ENCODE measurements at regions not wholly inside any gene's neighbourhood (a gene's known extent, or its start where the extent isn't known, plus 50 kb on each side); places are given as distances from the start of the nearest gene placed in this dataset.

DNA sequence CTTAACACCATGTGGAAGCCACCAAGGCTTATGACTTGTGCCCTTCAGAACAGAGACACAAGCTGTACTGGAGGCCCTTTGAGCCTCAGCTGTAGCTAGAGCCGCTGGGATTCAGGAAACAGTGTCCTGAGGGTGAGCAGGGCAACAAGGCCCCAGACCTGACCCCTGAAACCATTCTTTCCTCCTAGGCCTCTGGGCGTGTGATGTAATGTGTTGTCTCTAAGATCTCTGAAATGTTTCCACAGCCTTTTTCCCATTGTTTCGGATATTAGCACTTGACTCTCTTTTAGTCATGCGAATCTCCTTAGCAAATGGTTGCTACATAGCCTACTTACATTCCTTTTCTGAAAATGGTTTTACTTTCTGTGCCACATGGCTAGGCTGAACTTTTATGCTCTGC is 114.9 kb downstream of the CD8B2 start:
- no peak for TF ChIP-seq CTCF (IDR thresholded peaks at IDR 0.05; ENCODE audit: control extremely low read depth, extremely low read depth, low read depth, missing control alignments)
- ChIA-PET CTCF (interaction anchor here (1.3 to 1.4 kb wide), 2 partner anchors 9 to 19 kb away, joined by 4 read pairs; no protein-coding TSS in a partner anchor), POLR2A (no interaction called here)
- no peak for DNase-seq (ENCODE audit: extremely low spot score)

- ChIA-PET POLR2A (no interaction called here), CTCF (no interaction called here)
These were observed 119.5 kb downstream of the CD8B2 start for GRCh38 chr2:106606652-106607051.

DNA sequence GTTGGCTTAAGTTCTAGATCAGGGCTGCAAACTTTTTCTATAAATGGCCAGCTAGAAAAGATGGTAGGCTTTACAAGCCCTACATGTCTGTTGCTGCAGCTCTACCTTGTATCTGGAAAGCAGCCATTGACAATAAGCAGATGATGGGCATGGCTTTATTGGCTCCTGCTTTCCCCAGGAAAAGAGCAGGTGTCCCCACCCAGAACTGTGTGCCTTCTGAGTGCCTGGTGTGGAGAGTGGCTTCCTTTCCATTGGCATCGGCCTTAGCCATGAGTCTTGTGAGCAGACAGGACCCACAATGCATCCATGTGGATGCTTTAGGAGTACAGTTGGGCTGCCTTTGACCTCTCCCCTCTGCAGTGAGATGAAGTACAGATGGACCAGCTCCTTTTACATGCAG is 120.2 kb downstream of the CD8B2 start:
- POLR2A ChIA-PET = no interaction called here
- CTCF ChIA-PET = no interaction called here
- no peak for DNase-seq (ENCODE audit: extremely low spot score)
- TF ChIP-seq CTCF (IDR thresholded peaks at IDR 0.05; ENCODE audit: control extremely low read depth, extremely low read depth, low read depth, missing control alignments) = no peak

More at GRCh38 chr2:106606652-106607051, 119.5 kb downstream of the CD8B2 start:
- no peak for DNase-seq (ENCODE audit: extremely low spot score)
- TF ChIP-seq CTCF (IDR thresholded peaks at IDR 0.05; ENCODE audit: control extremely low read depth, extremely low read depth, low read depth, missing control alignments) = no peak

DNA sequence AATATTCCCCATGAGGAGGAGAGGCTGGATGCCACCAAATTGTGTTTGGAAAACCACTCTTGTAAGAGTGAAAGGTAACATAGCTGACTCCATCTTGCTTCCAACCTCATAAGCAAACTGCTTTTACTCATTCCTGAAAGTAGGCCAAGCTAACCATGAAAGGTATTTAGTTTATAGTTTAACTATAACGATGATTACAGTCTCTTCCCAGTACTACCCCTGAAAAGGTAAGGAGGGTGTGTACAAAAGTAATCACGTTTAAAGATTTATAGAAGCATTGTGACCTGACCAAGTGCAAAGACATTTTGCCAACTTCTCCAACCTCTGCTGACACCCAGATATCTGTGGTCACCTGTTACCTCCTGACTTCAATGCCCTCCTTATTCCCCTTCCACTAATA is 122.6 kb downstream of the CD8B2 start:
- POLR2A ChIA-PET = no interaction called here
- CTCF ChIA-PET = interaction anchor here (2.2 kb wide), 1 partner anchor 28 kb away, joined by 5 read pairs; no protein-coding TSS in a partner anchor
- TF ChIP-seq CTCF (IDR thresholded peaks at IDR 0.05; ENCODE audit: control extremely low read depth, extremely low read depth, low read depth, missing control alignments) = no peak
- DNase-seq (ENCODE audit: extremely low spot score) = no peak

- DNase-seq (ENCODE audit: extremely low spot score) = no peak
- ChIA-PET POLR2A (no interaction called here), CTCF (no interaction called here)
- no peak for TF ChIP-seq CTCF (IDR thresholded peaks at IDR 0.05; ENCODE audit: control extremely low read depth, extremely low read depth, low read depth, missing control alignments)
These were observed 127.5 kb downstream of the CD8B2 start for GRCh38 chr2:106614511-106615291.

DNA sequence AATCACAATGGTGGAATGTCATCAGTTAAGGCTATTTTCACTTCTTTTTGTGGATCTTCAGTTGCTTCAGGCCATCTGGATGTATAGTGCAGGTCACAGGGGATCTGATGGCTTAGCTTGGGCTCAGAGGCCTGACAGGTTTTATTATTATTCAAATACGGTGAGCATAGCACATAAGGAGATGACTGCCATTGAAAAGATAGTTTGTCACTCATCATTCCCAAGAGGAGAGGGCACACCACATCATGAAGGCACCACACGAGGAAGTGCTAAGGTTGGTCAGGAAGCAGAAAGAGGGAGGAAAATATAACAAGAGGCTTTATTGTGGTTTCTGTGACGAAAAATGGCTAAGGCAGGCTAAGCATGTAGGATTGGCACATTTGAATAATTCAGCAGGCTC is 131.4 kb downstream of the CD8B2 start:
- CTCF ChIA-PET = no interaction called here
- TF ChIP-seq CTCF (IDR thresholded peaks at IDR 0.05; ENCODE audit: control extremely low read depth, extremely low read depth, low read depth, missing control alignments) = no peak
- POLR2A ChIA-PET = no interaction called here
- no peak for DNase-seq (ENCODE audit: extremely low spot score)
